Ascending aorta (tissue), 2 donors: ENCODE measurements at regions not wholly inside any gene's neighbourhood (a gene's known extent, or its start where the extent isn't known, plus 50 kb on each side); places are given as distances from the start of the nearest gene placed in this dataset.

Source experiments
- DNase-seq, 2 donors: peaks; one replicate each; pipeline ENCODE4 v3.0.0-alpha.2; 2019; ENCODE audit warnings: low spot score in 2 of 2
- H3K27ac ChIP-seq, 2 donors: fragments of 200-600 bp; sonication (generic); one replicate each; pipeline ENCODE4 v1.5.1; 2016 to 2017; ENCODE audit warnings: mild to moderate bottlenecking in 1 of 2
- H3K27me3 ChIP-seq: fragments of 200-600 bp; sonication (generic); one replicate; pipeline ENCODE4 v1.5.1; 2017
- H3K36me3 ChIP-seq, 2 donors: fragments of 200-600 bp; sonication (generic); one replicate each; pipeline ENCODE4 v1.5.1; 2016
- H3K4me1 ChIP-seq, 2 donors: fragments of 200-600 bp; sonication (generic); one replicate each; pipeline ENCODE4 v1.5.1; 2016 to 2017; ENCODE audit warnings: mild to moderate bottlenecking in 1 of 2
- H3K4me3 ChIP-seq, 2 donors: fragments of 200-600 bp; sonication (generic); one replicate each; pipeline ENCODE4 v1.5.1; 2016 to 2017; ENCODE audit warnings: mild to moderate bottlenecking in 1 of 2
- H3K9me3 ChIP-seq, 2 donors: fragments of 200-600 bp; sonication (generic); one replicate each; pipeline ENCODE4 v1.5.1; 2016
- intact Hi-C: fragments of 100-400 bp; cut with DNase I; formaldehyde crosslinking; loops from one replicate; pipeline ENCODE4 v1.15.1; 2023
- TF ChIP-seq, protein P1 (sequence below), 3 experiments: fragments of 200-600 bp in 2 of 3; fragments of 450-650 bp in 1 of 3; sonication (generic) in 2 of 3; IDR thresholded peaks; one replicate each; pipeline ENCODE4 v1.5.1; 2016 to 2019; ENCODE audit warnings: antibody characterized with exemption in 3 of 3, mild to moderate bottlenecking in 1 of 3, moderate library complexity in 1 of 3

DNA sequence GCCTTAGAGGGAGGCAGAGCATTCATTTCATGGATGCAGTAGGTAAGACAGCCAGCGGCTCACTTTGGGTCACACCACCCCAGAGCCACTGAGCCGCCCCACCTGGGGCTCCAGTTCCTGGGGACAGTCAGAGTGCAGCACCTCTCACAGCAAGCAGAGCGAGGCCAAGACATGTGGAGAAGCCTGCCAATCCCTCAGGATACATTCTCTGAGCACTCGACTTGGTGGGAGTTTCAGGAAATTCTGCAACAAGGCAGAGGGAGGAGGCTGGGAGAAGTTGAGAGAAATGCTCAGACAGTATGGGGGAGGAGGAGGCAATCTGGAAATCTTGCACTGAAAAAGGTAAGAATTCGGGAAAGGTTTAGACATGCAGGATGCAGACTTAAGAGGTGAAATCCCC lies 60.8 kb upstream of the WLS start:
- intact Hi-C loops = no loop called here

DNA sequence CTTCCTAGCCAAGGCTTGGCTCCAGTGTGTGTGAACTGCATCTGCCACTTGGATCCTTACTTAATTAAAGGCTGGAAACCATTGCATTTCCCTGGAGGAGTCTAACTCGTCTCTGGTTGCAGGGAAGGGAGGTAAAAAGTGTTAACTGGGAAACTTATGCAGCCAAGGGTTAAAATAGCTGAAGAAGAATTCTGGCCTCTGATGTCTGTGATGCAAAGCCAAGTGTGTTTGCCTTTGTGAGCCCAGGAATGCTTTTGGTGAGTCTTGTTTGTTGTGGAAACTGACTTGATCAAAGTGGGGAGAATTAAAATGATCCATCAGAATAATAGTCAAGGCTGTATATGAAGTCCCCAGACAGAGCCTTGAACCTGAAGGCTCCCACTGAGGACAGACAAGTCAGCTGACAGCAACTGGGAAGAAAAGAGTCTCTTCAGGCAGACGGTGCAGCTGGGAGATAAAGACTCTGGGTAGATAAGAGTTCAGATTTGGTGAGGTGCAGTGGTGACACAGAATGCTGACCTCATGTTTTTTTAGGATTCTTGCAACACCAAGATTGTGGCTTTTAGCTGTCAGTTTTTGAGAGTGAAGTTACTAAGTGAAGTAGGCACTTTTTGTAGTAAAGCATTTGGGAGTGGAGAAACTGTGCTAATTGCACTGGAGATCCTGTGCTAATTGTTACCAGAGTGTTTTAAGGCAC lies 59.5 kb upstream of the WLS start:
- H3K27ac ChIP-seq = no peak overlapping the region
- DNase-seq = no peak
- peaks cover 0 to 3% of the 10 kb centered on the region in 2 donors for H3K4me1 ChIP-seq
- intact Hi-C loops = no loop called here
- H3K27me3 ChIP-seq = no peaks in the 10 kb centered on the region
- no peak overlapping the region for H3K4me3 ChIP-seq
- H3K36me3 ChIP-seq = no peaks in the 10 kb centered on the region
- no peaks in the 10 kb centered on the region for H3K9me3 ChIP-seq
- TF ChIP-seq, protein P1, sequence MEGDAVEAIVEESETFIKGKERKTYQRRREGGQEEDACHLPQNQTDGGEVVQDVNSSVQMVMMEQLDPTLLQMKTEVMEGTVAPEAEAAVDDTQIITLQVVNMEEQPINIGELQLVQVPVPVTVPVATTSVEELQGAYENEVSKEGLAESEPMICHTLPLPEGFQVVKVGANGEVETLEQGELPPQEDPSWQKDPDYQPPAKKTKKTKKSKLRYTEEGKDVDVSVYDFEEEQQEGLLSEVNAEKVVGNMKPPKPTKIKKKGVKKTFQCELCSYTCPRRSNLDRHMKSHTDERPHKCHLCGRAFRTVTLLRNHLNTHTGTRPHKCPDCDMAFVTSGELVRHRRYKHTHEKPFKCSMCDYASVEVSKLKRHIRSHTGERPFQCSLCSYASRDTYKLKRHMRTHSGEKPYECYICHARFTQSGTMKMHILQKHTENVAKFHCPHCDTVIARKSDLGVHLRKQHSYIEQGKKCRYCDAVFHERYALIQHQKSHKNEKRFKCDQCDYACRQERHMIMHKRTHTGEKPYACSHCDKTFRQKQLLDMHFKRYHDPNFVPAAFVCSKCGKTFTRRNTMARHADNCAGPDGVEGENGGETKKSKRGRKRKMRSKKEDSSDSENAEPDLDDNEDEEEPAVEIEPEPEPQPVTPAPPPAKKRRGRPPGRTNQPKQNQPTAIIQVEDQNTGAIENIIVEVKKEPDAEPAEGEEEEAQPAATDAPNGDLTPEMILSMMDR (IDR thresholded peaks at IDR 0.05) = no peak

More for the DNA sequence above, 60.8 kb upstream of the WLS start:
- Histone ChIP-seq H3K4me3 (no peak overlapping the region), H3K36me3 (no peaks in the 10 kb centered on the region), H3K9me3 (no peaks in the 10 kb centered on the region), H3K27ac (no peak overlapping the region), H3K4me1 (peaks cover 0 to 3% of the 10 kb centered on the region in 2 donors), H3K27me3 (no peaks in the 10 kb centered on the region)
- TF ChIP-seq, protein P1 (IDR thresholded peaks at IDR 0.05) = no peak
- no peak for DNase-seq

DNA sequence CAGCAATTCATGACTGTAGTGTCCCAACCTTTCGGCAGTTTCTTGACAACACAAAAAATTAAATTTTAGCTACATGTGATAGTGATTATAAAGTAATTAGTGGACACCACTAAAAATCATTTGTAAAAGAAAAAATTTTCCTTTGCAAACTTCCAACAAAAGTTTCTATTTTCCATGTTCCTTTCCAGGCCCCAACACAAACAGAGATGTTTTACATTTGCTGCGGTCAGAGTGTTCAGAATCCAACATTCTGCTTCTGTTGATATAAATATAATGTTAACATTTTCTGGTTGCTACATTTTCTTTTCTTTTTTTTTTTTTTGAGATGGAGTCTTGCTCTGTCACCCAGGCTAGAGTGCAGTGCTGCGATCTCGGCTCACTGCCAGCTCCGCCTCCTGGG lies 54.9 kb upstream of the WLS start:
- H3K9me3 ChIP-seq = no peaks in the 10 kb centered on the region
- H3K27me3 ChIP-seq = no peaks in the 10 kb centered on the region
- H3K4me3 ChIP-seq = no peak overlapping the region
- no peaks in the 10 kb centered on the region for H3K4me1 ChIP-seq
- DNase-seq = no peak
- TF ChIP-seq, protein P1 (IDR thresholded peaks at IDR 0.05) = no peak
- intact Hi-C loops = no loop called here
- no peak overlapping the region for H3K27ac ChIP-seq
- no peaks in the 10 kb centered on the region for H3K36me3 ChIP-seq

DNA sequence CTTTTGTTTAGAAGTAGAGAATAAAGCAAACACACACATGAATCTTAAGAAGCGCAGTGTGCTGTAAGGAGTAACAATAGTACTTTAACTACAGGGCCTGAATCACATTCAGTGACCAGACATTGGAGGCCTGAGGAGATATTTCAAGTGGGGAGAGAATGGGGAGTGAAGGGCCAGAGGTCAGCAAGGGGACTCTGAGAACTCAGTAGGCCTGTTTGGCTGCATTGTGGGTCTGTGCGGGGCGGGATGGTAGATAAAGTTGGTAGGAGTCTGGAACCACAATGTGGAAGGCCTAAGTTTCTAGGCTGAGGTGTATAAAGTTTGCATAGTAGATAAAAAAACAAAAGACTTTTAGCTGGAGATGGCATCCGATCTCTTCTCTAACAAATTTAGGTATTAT lies 52.7 kb upstream of the WLS start:
- no peak for DNase-seq
- Histone ChIP-seq H3K27me3 (no peaks in the 10 kb centered on the region), H3K4me1 (no peaks in the 10 kb centered on the region), H3K9me3 (no peaks in the 10 kb centered on the region), H3K36me3 (no peaks in the 10 kb centered on the region), H3K27ac (no peak overlapping the region), H3K4me3 (no peak overlapping the region)
- TF ChIP-seq, protein P1 (IDR thresholded peaks at IDR 0.05) = no peak
- intact Hi-C loops = no loop called here

DNA sequence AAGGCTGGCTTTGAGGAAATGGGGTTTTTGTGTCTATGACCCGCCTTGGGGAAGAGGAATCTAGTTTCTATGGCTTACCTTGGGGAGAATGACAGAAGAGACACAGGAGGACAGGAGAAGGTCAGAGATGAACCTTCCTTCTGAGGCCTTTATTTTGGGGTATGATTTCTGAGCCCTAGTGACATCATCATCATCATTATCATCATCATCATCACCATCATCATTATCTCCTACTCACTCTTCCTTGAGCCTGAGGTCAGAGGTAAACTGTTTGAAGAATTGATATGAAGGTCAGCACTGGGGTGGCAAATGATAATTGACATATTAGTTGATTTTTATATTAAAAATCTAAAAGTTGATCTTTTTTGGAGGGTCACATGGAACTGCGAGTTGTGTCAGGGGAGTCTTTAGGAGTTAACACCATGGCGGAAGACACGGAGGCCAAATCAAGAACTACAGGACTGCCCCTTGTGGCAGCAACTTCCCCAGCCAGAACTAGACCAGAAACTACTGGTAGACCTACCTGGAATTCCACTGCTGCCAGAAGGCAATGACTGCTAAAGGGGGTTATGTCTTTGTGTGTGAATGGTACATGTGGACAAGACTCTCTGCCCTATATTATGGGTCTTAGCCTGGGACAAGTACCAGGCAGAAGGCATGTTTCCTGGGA lies 49.8 kb upstream of the WLS start:
- no peaks in the 10 kb centered on the region for H3K36me3 ChIP-seq
- DNase-seq = no peak
- TF ChIP-seq, protein P1 (IDR thresholded peaks at IDR 0.05) = no peak
- intact Hi-C loops = no loop called here
- no peaks in the 10 kb centered on the region for H3K9me3 ChIP-seq
- no peaks in the 10 kb centered on the region for H3K4me1 ChIP-seq
- H3K4me3 ChIP-seq = no peak overlapping the region
- no peaks in the 10 kb centered on the region for H3K27me3 ChIP-seq
- no peak overlapping the region for H3K27ac ChIP-seq
